Testis (tissue), 2 donors: ENCODE measurements at regions not wholly inside any gene's neighbourhood (a gene's known extent, or its start where the extent isn't known, plus 50 kb on each side); places are given as distances from the start of the nearest gene placed in this dataset.

ENCODE experiments used
- POLR2A ChIP-seq: fragments of 450-650 bp; IDR thresholded peaks from one replicate; pipeline ENCODE4 v1.6.1; 2017; ENCODE audit warnings: antibody characterized with exemption, mild to moderate bottlenecking, moderate library complexity
- TF ChIP-seq, protein P1 (sequence below), 3 experiments: fragments of 450-650 bp in 2 of 3; fragments of 200-600 bp in 1 of 3; sonication (generic) in 1 of 3; IDR thresholded peaks; one replicate each; pipeline ENCODE4 v1.5.1; 2016 to 2019; ENCODE audit warnings: antibody characterized with exemption in 3 of 3, mild to moderate bottlenecking in 2 of 3, moderate library complexity in 1 of 3

DNA sequence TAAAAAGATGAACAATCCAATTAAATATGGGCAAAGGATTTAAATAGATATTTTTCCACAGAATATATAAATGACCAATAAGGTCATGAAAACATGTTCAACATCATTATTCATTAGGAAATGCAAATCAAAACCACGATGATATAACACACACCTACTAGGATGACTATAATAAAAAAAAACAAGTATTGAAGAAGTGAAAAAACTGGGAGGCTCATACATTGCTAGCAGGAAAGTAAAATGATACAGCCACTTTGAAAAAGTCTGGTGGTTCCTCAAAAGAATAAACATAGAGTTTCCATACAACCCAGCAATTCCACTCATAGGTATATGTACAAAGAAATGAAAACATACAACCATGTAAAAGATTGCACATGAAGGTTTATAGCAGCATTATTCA lies 75.7 kb upstream of the RAB4A start:
- TF ChIP-seq, protein P1, sequence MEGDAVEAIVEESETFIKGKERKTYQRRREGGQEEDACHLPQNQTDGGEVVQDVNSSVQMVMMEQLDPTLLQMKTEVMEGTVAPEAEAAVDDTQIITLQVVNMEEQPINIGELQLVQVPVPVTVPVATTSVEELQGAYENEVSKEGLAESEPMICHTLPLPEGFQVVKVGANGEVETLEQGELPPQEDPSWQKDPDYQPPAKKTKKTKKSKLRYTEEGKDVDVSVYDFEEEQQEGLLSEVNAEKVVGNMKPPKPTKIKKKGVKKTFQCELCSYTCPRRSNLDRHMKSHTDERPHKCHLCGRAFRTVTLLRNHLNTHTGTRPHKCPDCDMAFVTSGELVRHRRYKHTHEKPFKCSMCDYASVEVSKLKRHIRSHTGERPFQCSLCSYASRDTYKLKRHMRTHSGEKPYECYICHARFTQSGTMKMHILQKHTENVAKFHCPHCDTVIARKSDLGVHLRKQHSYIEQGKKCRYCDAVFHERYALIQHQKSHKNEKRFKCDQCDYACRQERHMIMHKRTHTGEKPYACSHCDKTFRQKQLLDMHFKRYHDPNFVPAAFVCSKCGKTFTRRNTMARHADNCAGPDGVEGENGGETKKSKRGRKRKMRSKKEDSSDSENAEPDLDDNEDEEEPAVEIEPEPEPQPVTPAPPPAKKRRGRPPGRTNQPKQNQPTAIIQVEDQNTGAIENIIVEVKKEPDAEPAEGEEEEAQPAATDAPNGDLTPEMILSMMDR (IDR thresholded peaks at IDR 0.05), result no peak
- TF ChIP-seq POLR2A, result no peak
